Transverse colon (tissue), 3 donors: ENCODE measurements at regions not wholly inside any gene's neighbourhood (a gene's known extent, or its start where the extent isn't known, plus 50 kb on each side); places are given as distances from the start of the nearest gene placed in this dataset.

Experiments used
- EP300 ChIP-seq: sonication (generic); formaldehyde crosslinking; IDR thresholded peaks from one replicate; pipeline ENCODE4 v1.6.1; 2017; ENCODE audit warnings: antibody characterized with exemption, low read depth
- TF ChIP-seq, protein P1 (sequence below), 5 experiments: fragments of 200-600 bp in 3 of 5; fragments of 450-650 bp in 2 of 5; sonication (generic) in 3 of 5; IDR thresholded peaks; 1 replicate in 2 of 5; 2 replicates in 3 of 5; pipeline ENCODE4 v1.5.1; 2016 to 2017; ENCODE audit warnings: antibody characterized with exemption in 5 of 5, inconsistent platforms in 3 of 5, mild to moderate bottlenecking in 2 of 5, moderate library complexity in 1 of 5

DNA sequence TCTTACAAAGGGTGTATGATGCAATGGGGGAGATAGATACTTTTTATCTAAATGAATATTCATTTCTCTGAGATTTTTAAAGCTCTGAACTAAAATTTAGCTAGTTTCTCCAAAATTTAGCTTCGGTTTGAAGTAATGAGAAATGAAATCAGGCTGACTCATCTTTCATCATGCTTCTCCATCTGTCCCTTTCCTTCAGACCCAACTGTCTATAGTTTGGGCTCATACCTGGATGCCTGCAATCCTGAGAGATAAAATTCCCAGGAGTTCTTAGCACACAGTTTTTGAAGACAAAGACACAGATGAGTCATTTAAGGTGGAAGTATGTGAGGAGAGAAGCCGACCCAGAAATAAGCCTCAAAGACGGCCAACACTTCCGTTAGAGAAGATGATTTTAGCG, 336.4 kb upstream of the CDH20 start:
- TF ChIP-seq, protein P1, sequence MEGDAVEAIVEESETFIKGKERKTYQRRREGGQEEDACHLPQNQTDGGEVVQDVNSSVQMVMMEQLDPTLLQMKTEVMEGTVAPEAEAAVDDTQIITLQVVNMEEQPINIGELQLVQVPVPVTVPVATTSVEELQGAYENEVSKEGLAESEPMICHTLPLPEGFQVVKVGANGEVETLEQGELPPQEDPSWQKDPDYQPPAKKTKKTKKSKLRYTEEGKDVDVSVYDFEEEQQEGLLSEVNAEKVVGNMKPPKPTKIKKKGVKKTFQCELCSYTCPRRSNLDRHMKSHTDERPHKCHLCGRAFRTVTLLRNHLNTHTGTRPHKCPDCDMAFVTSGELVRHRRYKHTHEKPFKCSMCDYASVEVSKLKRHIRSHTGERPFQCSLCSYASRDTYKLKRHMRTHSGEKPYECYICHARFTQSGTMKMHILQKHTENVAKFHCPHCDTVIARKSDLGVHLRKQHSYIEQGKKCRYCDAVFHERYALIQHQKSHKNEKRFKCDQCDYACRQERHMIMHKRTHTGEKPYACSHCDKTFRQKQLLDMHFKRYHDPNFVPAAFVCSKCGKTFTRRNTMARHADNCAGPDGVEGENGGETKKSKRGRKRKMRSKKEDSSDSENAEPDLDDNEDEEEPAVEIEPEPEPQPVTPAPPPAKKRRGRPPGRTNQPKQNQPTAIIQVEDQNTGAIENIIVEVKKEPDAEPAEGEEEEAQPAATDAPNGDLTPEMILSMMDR (IDR thresholded peaks at IDR 0.05) = no peak
- no peak for TF ChIP-seq EP300
